Parathyroid adenoma (tissue), 2 donors: ENCODE measurements at regions not wholly inside any gene's neighbourhood (a gene's known extent, or its start where the extent isn't known, plus 50 kb on each side); places are given as distances from the start of the nearest gene placed in this dataset.

Experiments used
- H2AFZ ChIP-seq: fragments of 300-600 bp; sonication (generic); one replicate; pipeline ENCODE4 v1.7.0; 2017; ENCODE audit warnings: antibody characterized with exemption, mild to moderate bottlenecking
- H3K27ac ChIP-seq: fragments of 300-600 bp; sonication (generic); one replicate; pipeline ENCODE4 v1.7.0; 2017
- H3K27me3 ChIP-seq: fragments of 300-600 bp; sonication (generic); one replicate; pipeline ENCODE4 v1.7.0; 2017; ENCODE audit warnings: low read length; ENCODE audit not compliant: control insufficient read depth, insufficient read depth
- H3K36me3 ChIP-seq: fragments of 300-600 bp; sonication (generic); one replicate; pipeline ENCODE4 v1.7.0; 2017; ENCODE audit warnings: low read length; ENCODE audit not compliant: control insufficient read depth, insufficient read depth
- H3K4me1 ChIP-seq: fragments of 300-600 bp; sonication (generic); one replicate; pipeline ENCODE4 v1.7.0; 2017; ENCODE audit warnings: control low read depth
- H3K4me2 ChIP-seq: fragments of 300-600 bp; sonication (generic); one replicate; pipeline ENCODE4 v1.7.0; 2017; ENCODE audit warnings: low read length
- H3K4me3 ChIP-seq: fragments of 300-600 bp; sonication (generic); one replicate; pipeline ENCODE4 v1.7.0; 2017; ENCODE audit warnings: low read depth, low read length
- H3K79me2 ChIP-seq: fragments of 300-600 bp; sonication (generic); one replicate; pipeline ENCODE4 v1.7.0; 2017; ENCODE audit warnings: control low read depth
- H3K9ac ChIP-seq: fragments of 300-600 bp; sonication (generic); one replicate; pipeline ENCODE4 v1.7.0; 2017; ENCODE audit warnings: mild to moderate bottlenecking
- H3K9me3 ChIP-seq: fragments of 300-600 bp; sonication (generic); one replicate; pipeline ENCODE4 v1.7.0; 2017; ENCODE audit warnings: low read length; ENCODE audit not compliant: control insufficient read depth
- TF ChIP-seq, protein P1 (sequence below): fragments of 300-600 bp; sonication (generic); IDR thresholded peaks from one replicate; pipeline ENCODE4 v1.7.0; 2017; ENCODE audit warnings: antibody characterized with exemption, mild to moderate bottlenecking
- donor health status: primary hyperparathyroidism.

DNA sequence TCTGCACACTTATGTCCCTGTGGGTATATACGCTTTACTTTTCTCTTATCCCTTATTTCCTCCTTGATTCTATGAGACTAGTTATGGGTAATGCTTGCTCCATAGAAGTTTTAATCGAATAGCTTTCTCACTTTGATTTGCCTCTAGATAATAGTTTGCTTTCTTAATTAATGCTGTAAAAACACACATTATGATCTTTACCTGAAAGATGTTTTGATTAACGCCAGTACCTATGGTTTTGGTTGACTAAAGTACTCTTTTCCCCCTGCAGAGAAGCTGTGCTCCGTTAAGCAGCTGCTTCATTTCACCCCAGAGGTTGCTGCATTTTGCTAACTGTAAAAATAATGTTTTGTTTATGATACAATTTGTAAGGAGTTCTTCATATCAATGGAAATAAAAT lies 362.3 kb downstream of the FLRT2 start:
- H3K36me3 ChIP-seq, result no peaks in the 10 kb centered on the region
- no peak overlapping the region for H3K9ac ChIP-seq
- no peak overlapping the region for H2AFZ ChIP-seq
- TF ChIP-seq, protein P1, sequence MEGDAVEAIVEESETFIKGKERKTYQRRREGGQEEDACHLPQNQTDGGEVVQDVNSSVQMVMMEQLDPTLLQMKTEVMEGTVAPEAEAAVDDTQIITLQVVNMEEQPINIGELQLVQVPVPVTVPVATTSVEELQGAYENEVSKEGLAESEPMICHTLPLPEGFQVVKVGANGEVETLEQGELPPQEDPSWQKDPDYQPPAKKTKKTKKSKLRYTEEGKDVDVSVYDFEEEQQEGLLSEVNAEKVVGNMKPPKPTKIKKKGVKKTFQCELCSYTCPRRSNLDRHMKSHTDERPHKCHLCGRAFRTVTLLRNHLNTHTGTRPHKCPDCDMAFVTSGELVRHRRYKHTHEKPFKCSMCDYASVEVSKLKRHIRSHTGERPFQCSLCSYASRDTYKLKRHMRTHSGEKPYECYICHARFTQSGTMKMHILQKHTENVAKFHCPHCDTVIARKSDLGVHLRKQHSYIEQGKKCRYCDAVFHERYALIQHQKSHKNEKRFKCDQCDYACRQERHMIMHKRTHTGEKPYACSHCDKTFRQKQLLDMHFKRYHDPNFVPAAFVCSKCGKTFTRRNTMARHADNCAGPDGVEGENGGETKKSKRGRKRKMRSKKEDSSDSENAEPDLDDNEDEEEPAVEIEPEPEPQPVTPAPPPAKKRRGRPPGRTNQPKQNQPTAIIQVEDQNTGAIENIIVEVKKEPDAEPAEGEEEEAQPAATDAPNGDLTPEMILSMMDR, result no peak
- no peak overlapping the region for H3K27ac ChIP-seq
- no peaks in the 10 kb centered on the region for H3K9me3 ChIP-seq
- no peak overlapping the region for H3K4me3 ChIP-seq
- no peaks in the 10 kb centered on the region for H3K4me1 ChIP-seq
- H3K79me2 ChIP-seq, result no peaks in the 10 kb centered on the region
- H3K4me2 ChIP-seq, result no peak overlapping the region
- H3K27me3 ChIP-seq, result no peaks in the 10 kb centered on the region

DNA sequence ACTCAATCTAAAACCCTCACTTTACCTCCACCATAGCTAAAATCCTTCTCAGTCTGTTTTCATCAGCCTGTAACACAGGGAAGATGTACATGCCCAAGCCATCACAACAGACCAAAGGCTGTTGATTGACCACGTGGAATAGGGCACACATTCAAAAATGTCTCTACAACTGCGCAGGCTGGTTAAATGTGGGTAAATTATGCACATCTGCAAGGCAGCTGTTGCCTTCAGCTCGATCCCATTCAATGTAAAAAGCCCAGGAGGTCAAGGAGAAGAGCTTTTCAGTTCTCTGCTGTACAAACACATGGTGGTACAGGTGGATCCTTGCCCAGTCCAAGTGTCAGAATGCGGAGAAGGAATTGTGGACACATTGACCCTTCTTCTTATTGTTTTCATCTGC lies 354.0 kb downstream of the FLRT2 start:
- no peak overlapping the region for H3K4me2 ChIP-seq
- no peaks in the 10 kb centered on the region for H3K36me3 ChIP-seq
- H3K79me2 ChIP-seq, result no peaks in the 10 kb centered on the region
- no peak overlapping the region for H3K27ac ChIP-seq
- no peak overlapping the region for H3K4me3 ChIP-seq
- TF ChIP-seq, protein P1, result no peak
- no peak overlapping the region for H3K9ac ChIP-seq
- no peaks in the 10 kb centered on the region for H3K4me1 ChIP-seq
- H3K9me3 ChIP-seq, result no peaks in the 10 kb centered on the region
- no peaks in the 10 kb centered on the region for H3K27me3 ChIP-seq
- H2AFZ ChIP-seq, result no peak overlapping the region

DNA sequence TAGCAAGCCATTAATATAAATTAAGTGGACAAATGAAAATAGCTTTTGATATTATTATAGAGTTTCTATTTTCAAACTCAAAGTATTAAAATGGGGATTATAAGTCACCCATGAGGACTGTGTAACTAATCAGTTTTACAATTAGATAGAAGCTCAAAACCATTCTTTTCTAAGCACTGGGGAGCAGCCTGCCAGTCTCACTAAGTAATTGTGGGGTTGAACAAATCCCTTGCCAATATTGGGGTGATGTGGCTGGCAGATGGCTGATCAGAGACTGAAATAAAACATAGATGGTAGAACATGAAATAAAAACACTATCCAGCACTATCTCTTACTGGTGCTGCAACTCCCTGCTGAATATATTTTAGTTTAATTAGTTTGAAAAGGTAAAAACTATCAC lies 353.2 kb downstream of the FLRT2 start:
- no peak overlapping the region for H3K27ac ChIP-seq
- no peak overlapping the region for H3K4me2 ChIP-seq

DNA sequence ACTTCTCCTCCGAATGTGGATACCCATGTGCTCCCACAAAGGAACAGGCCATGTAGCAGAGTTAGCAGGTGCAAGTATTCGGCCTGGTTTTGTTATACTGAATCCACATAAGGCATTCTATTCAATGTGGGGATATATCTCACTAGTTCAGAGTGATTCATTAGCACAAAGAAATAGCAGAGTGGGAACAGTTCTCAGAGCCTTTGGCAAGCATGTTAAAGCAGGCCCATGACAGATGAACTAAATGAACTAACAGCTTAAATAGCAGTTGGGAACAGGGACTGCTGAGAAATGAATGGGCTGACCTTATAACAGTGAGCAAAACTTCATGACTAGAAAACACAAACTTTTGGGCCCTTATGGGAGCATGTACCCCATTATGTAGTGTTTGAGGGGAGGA lies 352.0 kb downstream of the FLRT2 start:
- no peaks in the 10 kb centered on the region for H3K9me3 ChIP-seq
- H3K27me3 ChIP-seq, result no peaks in the 10 kb centered on the region
- H3K4me1 ChIP-seq, result no peaks in the 10 kb centered on the region
- no peak overlapping the region for H3K4me3 ChIP-seq
- no peak overlapping the region for H3K27ac ChIP-seq
- H3K9ac ChIP-seq, result no peak overlapping the region
- TF ChIP-seq, protein P1, result no peak
- H3K4me2 ChIP-seq, result no peak overlapping the region
- H3K36me3 ChIP-seq, result no peaks in the 10 kb centered on the region
- H3K79me2 ChIP-seq, result no peaks in the 10 kb centered on the region
- H2AFZ ChIP-seq, result no peak overlapping the region

More for the DNA sequence above, 353.2 kb downstream of the FLRT2 start:
- H3K4me1 ChIP-seq, result no peaks in the 10 kb centered on the region
- H3K79me2 ChIP-seq, result no peaks in the 10 kb centered on the region
- no peak overlapping the region for H3K4me3 ChIP-seq
- TF ChIP-seq, protein P1, result no peak
- no peak overlapping the region for H3K9ac ChIP-seq
- no peaks in the 10 kb centered on the region for H3K36me3 ChIP-seq
- no peaks in the 10 kb centered on the region for H3K27me3 ChIP-seq
- no peaks in the 10 kb centered on the region for H3K9me3 ChIP-seq
- no peak overlapping the region for H2AFZ ChIP-seq

DNA sequence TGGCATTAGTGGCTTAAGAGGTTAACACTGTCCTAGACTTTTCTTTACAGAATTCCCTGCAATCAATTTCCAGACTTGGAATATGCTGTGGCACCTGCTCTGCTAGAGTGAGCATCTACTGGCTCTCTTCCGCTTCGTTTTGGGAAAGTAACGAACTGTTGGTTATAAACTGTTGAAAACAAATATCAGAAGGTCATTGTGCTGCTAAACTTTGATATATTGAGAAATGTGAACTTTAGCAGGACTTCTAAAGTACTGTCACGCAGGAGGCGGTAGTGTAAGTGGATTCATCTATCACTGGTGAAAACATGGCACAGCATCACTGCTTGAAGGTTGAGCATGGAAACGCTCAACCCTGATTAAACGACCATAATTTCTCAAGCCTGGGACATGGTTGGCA lies 348.9 kb downstream of the FLRT2 start:
- no peak overlapping the region for H3K27ac ChIP-seq

More for the DNA sequence above, 348.9 kb downstream of the FLRT2 start:
- Histone ChIP-seq H3K79me2 (no peaks in the 10 kb centered on the region), H3K4me3 (no peak overlapping the region), H3K27me3 (no peaks in the 10 kb centered on the region), H3K9ac (no peak overlapping the region), H3K36me3 (no peaks in the 10 kb centered on the region), H3K9me3 (no peaks in the 10 kb centered on the region), H3K4me1 (no peaks in the 10 kb centered on the region), H2AFZ (no peak overlapping the region), H3K4me2 (no peak overlapping the region)
- TF ChIP-seq, protein P1, result no peak
